HG03460 (cell line): ENCODE measurements at regions not wholly inside any gene's neighbourhood (a gene's known extent, or its start where the extent isn't known, plus 50 kb on each side); places are given as distances from the start of the nearest gene placed in this dataset.

ENCODE experiments used
- ATAC-seq: cut with Tn5 transposase; IDR thresholded peaks from one replicate; pipeline ENCODE4 v1.9.1; 2021; ENCODE audit not compliant: unreplicated experiment

DNA sequence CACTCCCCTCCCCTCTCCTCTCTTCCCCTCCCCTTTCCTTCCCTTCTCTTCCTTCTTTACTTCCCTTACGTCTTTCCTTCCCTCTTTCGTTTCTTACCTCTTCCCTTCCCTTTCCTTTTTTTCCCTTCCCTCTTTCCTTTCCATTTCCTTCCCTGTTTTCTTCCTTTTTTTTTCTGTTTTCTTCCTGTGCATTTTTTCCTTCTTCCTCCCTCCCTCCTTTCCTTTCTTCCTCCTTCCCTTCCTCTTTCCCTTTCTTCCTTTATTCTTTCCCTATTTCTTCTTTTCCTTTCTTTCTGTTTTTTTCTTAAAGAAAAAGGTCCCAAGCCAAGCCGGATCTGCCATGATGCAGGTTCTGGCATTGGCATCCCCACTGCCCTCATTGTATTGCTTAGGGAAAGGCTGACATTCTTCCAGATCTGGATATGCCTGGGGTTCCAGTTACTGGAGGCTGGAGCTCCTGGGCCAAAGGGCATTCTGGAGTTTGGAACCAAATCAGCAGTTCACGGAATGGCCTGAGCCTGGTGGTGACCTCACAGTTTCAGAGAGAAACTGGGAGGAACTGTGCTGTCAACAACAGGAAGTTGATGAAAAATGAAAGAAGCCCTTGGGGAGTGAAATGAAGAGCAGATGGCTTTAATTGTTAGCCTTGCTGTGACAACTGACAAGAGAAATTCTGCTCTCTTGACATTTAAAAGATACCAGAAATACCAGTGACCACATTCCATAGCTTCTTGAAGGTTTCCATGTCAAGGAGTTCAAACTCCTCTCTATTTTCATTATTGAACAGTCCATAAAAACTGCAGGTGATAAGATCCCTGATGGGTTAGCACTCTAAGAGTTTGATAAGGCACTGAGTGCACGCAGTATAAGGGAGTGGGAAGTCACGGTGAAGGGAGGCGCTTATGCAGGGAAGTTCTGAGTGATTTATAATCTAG is 622.1 kb downstream of the SPRY1 start:
- peak; percentile 100 for ATAC-seq

DNA sequence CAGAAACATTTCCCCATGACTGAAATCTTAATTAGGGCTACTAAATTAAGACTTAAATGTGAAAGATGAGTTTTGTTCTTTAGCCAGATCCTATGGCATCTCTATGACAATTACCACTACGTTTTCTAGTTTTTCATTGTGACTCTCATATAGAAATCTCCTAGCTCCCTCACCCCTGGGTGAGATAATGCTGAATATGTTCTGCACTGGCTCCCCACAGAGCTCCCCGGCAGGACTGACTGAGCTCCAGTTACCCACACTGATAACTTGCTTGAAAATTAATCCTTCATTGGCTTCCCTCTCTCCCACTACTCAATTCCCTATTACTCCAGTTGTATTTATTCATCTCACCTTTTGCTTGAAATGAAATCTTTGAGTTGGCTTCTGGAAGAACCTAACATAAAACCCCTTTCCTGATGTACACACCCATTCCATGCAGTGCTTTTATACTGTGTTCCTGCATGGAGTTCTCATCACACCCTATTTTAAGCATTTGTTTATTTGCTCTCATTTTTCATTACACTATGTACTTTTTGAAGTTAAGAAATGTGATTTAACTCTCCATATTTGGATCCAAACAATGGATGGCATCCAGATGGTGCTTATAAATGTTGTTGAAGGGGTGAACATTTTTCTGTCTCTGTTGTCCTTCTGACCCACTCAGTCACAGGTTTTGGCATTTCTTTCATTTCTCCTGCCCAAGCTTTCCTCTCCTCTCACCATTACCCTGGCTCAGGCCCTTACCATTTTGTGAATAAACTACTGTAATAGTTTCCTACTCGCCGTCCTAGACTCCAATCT is 623.4 kb downstream of the SPRY1 start:
- ATAC-seq = no peak

DNA sequence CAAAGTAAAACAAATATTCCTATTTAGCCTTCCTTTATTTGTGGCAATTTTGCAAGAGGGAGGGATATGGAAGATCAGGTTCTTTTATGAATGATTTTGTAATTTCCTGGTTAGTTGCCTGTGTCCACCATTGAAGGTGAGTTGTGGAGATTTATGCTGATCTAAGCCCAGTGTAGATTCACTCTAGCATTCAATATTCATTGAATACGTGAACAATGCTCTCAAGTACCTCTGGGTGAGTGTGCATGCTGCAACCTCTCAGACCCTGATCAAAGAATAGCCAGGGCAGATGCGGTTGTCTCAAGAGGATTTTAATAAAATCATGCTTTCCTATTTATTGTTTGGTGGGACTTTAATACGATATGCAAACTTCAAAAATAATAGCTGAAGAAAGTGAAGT is 628.4 kb downstream of the SPRY1 start:
- no peak for ATAC-seq

DNA sequence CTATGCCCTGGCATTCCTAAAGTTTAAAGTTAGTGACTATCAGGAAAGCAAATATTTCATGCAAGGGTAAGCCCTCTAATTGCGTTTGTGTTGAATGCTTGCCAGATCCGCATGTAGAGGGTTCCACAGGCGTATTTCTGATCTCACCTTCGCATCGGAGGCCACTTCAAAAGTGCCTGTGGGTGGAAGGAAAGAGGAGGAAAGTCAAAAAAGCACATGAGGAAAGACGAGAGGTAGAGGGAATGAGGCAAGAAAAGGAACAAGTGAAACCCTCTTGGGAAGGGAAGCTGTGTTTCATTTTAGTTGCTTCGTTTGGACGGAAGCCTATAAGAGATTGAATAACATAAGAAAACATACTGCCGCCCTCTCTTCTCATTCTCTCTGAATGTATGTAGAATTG is 628.8 kb downstream of the SPRY1 start:
- ATAC-seq = no peak

DNA sequence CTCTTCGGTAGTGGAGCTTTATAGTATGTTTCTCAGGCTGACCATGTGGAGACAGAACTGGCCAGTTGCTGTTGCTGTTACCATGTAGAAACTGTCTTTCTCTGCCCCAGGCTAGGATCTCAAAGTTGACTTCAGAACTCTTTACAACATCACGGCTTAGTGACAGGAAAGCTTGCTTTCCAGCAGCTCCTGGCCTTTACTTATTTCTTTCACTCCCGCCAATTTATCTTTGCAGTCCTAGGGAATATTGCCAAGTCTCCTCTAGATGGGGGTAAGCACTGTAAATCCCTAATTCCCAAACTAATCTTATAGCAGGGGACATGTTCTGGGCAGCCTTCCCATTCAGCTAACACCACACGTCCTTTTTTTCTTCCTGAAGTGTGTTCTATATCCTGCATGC is 631.6 kb downstream of the SPRY1 start:
- ATAC-seq = no peak

DNA sequence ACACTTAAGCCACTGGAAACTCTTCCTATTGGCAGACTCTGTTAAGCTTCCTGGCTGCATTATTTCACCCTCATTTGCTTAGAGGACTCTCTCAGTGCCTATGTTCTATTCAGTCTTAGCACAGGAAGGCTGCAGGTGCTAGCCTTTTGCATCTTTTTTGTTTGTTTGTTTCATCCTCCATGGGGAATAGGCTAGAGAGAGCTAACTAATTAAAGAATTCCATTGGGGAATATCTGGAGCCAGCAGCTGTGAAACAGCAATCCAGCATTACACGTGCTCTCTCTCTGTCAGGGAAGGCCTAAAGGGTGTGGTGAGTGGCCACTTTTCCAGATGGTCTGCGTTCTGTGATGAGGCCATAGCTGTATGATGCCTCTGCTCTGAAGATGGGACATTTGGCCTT is 633.6 kb downstream of the SPRY1 start:
- no peak for ATAC-seq

DNA sequence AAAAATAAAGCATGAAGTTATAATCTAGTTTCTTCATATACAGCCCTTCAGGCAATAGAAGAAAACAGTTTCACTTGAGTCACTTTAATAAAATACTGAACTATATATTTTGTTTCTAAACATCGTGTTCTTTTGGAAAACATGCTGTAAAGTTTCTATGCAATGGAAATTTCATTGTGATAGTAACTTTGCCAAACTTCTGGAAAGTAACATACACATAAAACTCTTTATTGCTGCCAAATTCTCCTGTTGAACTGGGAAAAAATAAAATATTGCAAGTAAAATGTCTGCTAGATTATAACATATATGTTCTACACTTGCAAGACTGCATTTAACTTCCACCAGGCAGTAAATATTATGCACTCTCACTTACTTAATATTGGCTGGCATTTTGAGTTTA is 635.4 kb downstream of the SPRY1 start:
- no peak for ATAC-seq

DNA sequence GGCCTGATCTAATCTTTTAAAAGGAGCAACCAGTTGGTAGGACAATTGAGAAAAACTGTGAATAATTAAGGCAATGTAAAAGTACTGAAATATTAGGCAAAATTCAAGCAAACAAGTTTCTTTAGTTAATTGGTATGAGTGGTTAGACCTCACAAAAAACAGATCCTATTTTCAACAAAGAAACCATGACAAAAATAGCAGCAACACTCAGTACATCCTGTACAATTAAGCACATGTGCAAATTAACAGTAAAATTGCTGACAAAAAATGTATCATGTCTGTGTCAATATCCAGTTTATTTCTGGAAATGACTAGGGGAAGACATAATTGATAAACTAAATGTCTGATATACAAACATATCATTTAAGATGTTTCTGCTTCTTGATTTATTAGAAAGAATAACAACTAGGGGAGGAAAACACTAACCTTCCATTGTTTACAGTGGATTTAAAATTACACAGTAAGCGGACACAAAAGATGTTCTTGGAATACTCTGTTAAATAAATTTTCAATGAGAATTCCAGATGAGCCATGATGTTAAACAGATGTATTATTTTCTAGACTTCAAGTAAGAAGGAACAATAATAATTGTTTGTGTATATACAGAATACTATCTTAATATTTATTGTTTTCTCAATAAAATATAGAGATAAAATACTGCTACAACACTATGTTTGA is 638.9 kb downstream of the SPRY1 start:
- ATAC-seq = no peak

DNA sequence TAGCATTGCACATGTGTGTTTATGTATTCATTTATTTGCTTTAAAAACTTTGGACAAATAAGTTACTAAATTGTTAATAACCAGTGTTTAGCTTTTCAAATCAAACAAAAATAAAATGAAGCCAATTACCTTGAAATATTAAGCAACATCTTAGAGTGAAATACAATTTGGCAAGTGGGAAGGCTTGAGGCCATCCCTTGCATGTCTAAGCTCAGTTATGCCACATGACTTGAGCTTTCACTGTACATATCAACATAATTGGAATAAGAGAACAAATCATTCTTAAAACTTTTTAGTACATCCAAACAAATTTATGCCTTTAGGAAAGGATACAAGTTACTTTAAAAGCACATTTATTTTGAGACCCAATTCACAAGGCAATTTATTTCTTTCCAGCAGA is 640.6 kb downstream of the SPRY1 start:
- ATAC-seq = no peak

DNA sequence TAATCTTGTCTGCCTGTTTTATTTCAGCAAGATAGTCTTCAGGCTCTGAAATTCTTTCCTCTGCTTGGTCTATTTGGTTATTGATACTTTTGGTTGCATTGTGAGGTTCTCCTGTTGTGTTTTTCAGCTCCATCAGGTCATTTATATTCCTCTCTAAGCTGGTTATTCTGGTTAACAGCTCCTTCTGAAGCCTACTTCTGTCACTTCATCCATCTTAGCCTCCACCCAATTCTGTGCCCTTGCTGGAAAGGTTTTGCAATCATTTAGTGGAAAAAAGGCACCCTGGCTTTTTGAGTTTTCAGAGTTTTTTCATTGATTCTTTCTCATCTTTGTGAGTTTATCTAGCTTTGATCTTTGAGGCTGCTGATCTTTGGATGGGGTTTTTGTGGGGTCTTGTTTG is 647.7 kb downstream of the SPRY1 start:
- no peak for ATAC-seq

DNA sequence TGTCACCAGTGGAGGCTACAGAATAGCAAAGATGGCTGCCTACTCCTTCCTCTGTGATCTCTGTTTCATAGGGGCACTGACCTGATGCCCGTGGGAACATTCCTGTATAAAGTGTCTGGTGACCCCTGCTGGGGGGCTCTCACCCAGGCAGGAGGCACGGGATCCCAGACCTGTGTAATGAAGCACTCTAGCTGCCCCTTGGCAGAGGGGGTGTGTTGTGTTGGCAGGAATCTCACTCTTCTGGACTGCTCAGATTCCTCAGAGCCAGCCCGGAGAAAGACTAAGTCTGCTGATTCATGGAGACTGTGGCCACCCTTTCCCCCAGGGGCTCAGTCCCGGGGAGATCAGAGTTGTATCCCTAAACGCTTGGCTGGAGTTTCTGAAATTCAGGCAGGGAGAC is 648.3 kb downstream of the SPRY1 start:
- no peak for ATAC-seq

DNA sequence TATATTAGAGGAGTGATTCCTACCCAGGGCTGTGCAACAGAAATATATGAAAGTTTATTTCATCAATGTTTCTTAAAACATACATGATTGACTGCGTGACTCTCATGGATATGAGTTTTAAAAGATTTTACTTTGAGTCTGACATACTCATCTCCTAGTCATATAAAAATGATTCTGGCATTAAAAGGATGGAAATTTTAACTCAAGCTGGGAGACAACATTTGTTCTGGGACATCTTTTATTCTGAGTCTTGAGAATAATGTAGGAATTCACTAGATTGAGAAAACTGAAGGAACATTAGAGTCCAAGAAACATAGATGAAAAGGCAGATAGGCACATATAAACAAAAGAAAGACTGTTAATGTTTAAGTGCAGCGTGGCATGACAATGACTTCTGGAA is 649.6 kb downstream of the SPRY1 start:
- no peak for ATAC-seq

DNA sequence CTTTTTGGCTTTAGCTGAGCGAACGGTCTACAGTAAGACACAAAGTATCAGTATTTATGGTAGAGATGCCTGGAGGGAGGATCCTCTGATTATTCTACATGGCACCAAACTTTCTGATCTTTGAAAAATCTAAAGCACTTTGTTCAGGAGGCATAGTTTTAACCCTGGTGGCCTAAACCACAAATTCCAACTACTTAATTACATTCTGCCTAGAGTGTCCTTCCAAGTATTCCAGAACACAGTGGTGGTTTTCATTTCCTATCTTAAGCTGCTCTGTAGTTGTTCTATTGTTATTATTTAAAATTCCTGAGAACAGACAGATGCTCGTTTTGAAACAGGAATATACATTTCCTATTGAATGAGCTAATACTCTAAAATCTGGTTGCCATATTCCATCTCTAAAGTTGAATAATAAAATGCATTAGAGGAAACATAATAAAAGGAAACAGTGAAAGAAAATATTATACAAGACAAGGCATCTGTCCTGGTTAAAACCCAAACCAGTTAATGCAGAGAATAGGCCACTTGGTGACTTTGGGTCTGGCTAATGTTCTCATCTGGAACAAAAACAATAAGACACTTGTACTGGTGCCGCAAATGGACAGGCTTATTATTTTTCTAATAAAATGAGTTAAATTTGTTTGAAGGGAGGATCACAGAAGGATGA is 657.4 kb downstream of the SPRY1 start:
- ATAC-seq = no peak

DNA sequence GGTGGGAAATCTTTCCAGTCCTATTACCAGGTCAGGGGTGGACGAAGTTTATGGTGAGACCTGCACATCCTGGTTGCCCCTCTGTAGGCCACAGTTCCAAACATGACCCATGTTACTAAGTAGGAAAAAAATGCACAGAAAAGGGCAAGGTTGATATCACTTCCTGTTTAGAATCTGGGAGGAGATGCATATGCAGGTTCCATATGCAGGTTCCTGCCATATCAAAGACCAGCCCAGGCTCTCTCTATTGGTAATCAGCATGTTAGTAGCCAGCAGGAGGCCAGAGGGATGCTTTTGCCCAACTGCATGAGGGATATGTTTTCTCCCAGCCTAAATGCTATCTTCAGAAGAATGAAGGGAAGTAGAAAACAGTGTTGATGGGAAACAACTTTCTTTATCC is 657.2 kb downstream of the ANKRD50 start:
- ATAC-seq = no peak

DNA sequence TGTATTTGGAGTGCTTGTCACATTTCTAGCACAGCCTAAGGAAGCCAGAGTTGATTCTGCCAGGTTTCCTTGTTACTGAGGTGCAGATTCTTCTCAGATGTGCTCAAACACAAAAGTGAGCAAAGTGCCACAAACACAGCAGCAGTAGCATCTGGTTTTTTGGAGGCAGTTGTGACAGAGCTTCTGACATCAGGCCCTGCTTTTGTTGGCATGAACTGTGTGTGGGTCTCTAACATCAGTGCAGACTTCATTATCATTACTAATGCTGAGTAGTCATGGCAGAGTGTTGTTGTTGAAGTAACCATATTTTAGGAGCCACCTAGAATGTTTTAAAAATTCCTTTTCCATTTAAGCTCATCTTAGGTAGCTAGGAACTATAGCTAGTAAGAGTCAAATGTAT is 656.6 kb downstream of the ANKRD50 start:
- no peak for ATAC-seq

DNA sequence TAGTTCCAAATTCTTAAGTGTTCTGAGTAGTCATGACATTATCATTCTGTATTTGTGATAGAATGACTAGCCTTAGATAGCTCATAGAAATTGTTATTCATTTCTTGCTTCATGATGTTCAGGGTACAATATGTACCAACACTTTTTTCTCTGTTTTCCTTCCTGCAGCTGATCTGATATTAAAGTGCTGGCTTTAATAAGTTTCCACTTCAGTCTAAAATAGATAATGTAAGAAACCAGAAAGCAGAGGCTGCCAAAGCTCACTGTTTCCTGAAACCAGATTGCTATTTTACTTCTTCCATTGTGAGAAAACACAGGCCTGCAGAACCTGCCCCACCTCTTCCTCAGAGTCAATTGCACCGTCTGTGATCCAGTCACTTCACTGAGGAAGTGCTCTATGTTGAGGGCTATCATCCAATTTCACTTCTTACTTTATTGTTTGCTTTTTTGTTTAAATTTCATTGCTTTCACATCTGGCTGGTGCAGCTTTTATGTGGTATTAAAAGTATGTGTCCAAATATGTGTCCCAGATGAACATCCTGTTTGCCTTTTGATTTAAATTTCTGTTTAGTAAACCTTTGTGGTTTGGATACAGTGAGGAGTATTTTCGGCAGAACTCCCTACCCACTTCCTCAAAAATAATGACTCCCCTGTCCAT is 652.1 kb downstream of the ANKRD50 start:
- no peak for ATAC-seq

DNA sequence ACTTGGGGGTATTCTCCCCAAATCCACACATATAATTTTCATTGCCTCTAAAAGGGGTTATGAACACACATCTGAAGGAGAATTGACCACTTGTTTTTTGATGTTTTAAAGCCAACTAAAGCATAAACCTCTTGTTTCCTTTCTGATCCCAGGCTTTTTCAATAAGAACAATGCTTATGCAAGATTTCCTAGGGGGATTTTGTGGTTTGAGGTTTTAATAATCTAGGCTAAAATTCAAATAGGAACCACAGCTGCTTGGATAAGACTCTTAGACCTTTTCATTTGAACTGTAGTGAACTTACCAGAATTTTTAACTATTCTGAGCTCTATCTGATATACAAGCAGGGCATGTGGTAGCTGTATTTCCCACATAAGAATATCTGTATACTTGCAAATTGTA is 651.1 kb downstream of the ANKRD50 start:
- no peak for ATAC-seq

DNA sequence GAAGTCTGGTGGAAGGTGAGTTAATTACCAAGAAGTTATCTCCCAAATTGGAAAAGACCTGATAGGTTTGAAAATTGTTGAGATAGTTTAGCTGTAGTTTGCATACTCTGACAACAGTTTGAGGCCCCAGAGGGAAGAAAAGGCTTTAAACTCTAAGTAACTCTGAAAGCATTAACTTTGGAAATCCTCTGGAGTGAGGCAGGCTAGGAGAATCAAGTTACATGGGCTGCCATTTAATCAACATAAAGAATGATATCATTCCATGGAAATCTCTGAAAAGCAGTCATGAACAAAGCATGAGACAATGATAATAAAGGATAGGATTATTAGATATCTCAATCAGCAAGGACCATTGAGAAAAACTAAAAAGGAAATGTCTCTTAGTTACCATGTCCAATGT is 647.1 kb downstream of the ANKRD50 start:
- ATAC-seq = no peak

DNA sequence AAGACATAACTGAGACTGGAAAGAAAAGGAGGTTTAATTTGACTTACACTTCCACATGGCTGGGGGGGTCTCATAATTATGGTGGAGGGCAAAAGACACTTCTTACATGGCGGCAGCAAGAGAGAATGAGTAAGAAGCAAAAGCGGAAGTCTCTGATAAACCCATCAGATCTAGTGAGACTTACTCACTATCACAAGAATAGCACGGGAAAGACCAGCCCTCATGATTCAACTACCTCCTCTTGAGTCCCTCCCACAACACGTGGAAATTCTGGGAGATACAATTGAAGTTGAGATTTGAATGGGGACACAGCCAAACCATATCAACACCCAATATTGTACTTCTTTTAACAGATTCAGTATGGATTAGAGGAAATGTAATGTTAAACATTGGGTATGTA is 646.6 kb downstream of the ANKRD50 start:
- no peak for ATAC-seq

DNA sequence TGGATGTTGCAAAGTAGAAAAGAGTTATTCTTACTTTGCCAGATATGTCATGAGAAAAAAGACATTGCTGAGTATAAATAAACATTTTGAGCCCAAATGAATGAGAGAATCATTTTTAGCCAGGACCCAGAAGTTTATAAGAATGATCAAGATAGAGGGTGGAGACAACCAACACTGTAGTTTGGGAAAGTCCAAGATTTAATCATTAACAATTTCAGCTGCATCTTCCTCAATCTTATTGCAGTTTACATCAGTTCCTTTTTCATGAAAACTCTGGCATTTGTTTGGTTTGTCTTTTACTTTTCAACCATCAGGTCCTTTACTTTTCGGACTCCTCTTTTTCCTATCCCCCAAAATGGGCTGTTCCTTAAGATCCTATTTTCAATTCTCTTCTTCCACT is 645.9 kb downstream of the ANKRD50 start:
- no peak for ATAC-seq

DNA sequence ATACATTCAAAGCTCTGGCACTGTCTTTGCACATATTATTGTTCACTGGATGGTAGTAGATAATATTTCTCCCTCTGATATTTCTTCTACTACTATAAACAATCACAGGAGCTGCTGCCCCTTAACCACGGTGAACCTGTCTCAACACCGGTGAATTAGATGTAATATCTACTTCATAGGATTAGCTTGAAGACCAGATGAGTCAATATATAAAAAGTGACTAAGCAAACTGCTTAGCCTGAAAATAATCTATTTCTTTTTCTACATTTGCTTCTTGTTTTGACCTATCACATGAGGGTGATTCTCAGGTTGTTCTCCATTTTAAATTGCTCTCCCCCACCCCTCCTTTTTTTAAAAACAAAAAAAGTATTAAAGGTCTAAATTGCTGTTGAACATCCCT is 645.5 kb downstream of the ANKRD50 start:
- ATAC-seq = no peak
